CD14-positive monocyte (primary cell): ENCODE measurements at regions not wholly inside any gene's neighbourhood (a gene's known extent, or its start where the extent isn't known, plus 50 kb on each side); places are given as distances from the start of the nearest gene placed in this dataset.

ENCODE experiments used
- DNase-seq, 3 donors: peaks; one replicate each; pipeline ENCODE4 v3.0.0-alpha.2; 2011 to 2022
- H2AFZ ChIP-seq: 2 replicates; pipeline ENCODE4 v1.6.0; 2012; ENCODE audit warnings: mild to moderate bottlenecking, low read depth, low read length, inconsistent platforms; ENCODE audit not compliant: insufficient read depth, poor library complexity, severe bottlenecking
- H3K27ac ChIP-seq, 2 donors: 1 replicate in 1 of 2; 2 replicates in 1 of 2; pipeline ENCODE4 v1.5.1; 2012 to 2013; ENCODE audit warnings: low read length in 2 of 2, control low read depth in 1 of 2, inconsistent platforms in 1 of 2, low read depth in 1 of 2, mild to moderate bottlenecking in 1 of 2
- H3K27me3 ChIP-seq, 2 donors: one replicate each; pipeline versions ENCODE4 v1.6.0 to v1.6.1; 2011 to 2013; ENCODE audit warnings: low read length in 2 of 2; ENCODE audit not compliant: control insufficient read depth in 2 of 2, insufficient read depth in 2 of 2
- H3K36me3 ChIP-seq, 2 donors: replicated peaks in 1 of 2; 1 replicate in 1 of 2; 2 replicates in 1 of 2; pipeline versions ENCODE4 v1.5.1 to v1.6.1; 2012 to 2013; ENCODE audit warnings: low read length in 2 of 2, control low read depth in 1 of 2, inconsistent platforms in 1 of 2, mild to moderate bottlenecking in 1 of 2; ENCODE audit not compliant: insufficient read depth in 2 of 2, control insufficient read depth in 1 of 2
- H3K4me1 ChIP-seq, 2 donors: 1 replicate in 1 of 2; 2 replicates in 1 of 2; pipeline versions ENCODE4 v1.5.1 to v1.6.1; 2012 to 2013; ENCODE audit warnings: low read length in 2 of 2, control low read depth in 1 of 2, inconsistent platforms in 1 of 2, mild to moderate bottlenecking in 1 of 2, moderate library complexity in 1 of 2; ENCODE audit not compliant: insufficient read depth in 2 of 2, control insufficient read depth in 1 of 2
- H3K4me2 ChIP-seq: replicated peaks from 2 replicates; pipeline ENCODE3; 2012; ENCODE audit warnings: low read length, moderate library complexity, mild to moderate bottlenecking; ENCODE audit not compliant: poor library complexity, severe bottlenecking; ENCODE audit errors: extremely low read depth
- H3K4me3 ChIP-seq, 3 experiments: fragments of 200-600 bp in 1 of 3; sonication (generic) in 1 of 3; replicated peaks in 1 of 3; 1 replicate in 2 of 3; 2 replicates in 1 of 3; pipeline ENCODE4 v1.5.1; 2011 to 2013; ENCODE audit warnings: low read length in 3 of 3, mild to moderate bottlenecking in 3 of 3, control low read depth in 2 of 3, low read depth in 2 of 3, inconsistent platforms in 1 of 3, moderate library complexity in 1 of 3
- H3K79me2 ChIP-seq: 2 replicates; pipeline ENCODE4 v1.6.0; 2012; ENCODE audit warnings: mild to moderate bottlenecking, control low read depth, inconsistent platforms, low read length, moderate library complexity; ENCODE audit not compliant: insufficient read depth
- H3K9ac ChIP-seq: 2 replicates; pipeline ENCODE4 v1.6.0; 2017; ENCODE audit warnings: low read length, mild to moderate bottlenecking; ENCODE audit not compliant: insufficient read depth, poor library complexity, severe bottlenecking
- H3K9me3 ChIP-seq, 2 donors: replicated peaks in 1 of 2; 1 replicate in 1 of 2; 2 replicates in 1 of 2; pipeline versions ENCODE4 v1.5.1 to v1.6.1; 2012 to 2013; ENCODE audit warnings: low read length in 2 of 2, control low read depth in 1 of 2; ENCODE audit not compliant: control insufficient read depth in 1 of 2, insufficient read depth in 1 of 2
- H4K20me1 ChIP-seq: 2 replicates; pipeline ENCODE4 v1.6.0; 2012; ENCODE audit warnings: mild to moderate bottlenecking, low read length, control low read depth, moderate library complexity; ENCODE audit not compliant: insufficient read depth
- H3K27ac Mint-ChIP-seq, 7 donors: one replicate each; pipeline ENCODE4 v1.8.0; 2020; ENCODE audit warnings: mild to moderate bottlenecking in 7 of 7, mixed read lengths in 7 of 7, moderate library complexity in 6 of 7, inconsistent platforms in 2 of 7
- H3K27me3 Mint-ChIP-seq, 3 donors: one replicate each; pipeline ENCODE4 v1.8.0; 2021 to 2022; ENCODE audit warnings: low read depth in 3 of 3, mild to moderate bottlenecking in 3 of 3, mixed read lengths in 3 of 3, moderate library complexity in 3 of 3, inconsistent platforms in 1 of 3
- H3K36me3 Mint-ChIP-seq, 2 donors: one replicate each; pipeline ENCODE4 v1.8.0; 2020; ENCODE audit warnings: mixed read lengths in 2 of 2, inconsistent platforms in 1 of 2, mild to moderate bottlenecking in 1 of 2
- H3K4me1 Mint-ChIP-seq: one replicate; pipeline ENCODE4 v1.8.0; 2020; ENCODE audit warnings: mild to moderate bottlenecking, mixed read lengths
- H3K4me3 Mint-ChIP-seq, 2 donors: one replicate each; pipeline ENCODE4 v1.8.0; 2020; ENCODE audit warnings: mild to moderate bottlenecking in 2 of 2, mixed read lengths in 2 of 2, moderate library complexity in 1 of 2
- H3K9me3 Mint-ChIP-seq, 7 donors: one replicate each; pipeline ENCODE4 v1.8.0; 2020 to 2022; ENCODE audit warnings: mixed read lengths in 7 of 7, mild to moderate bottlenecking in 6 of 7, moderate library complexity in 6 of 7, inconsistent platforms in 2 of 7
- CTCF ChIP-seq: fragments of 200-600 bp; IDR thresholded peaks from one replicate; pipeline ENCODE4 v1.8.0; 2022; ENCODE audit warnings: antibody characterized with exemption, mild to moderate bottlenecking
- WGBS: methylation state at CpG from one replicate; pipeline ENCODE4 v1.1.5; 2013; ENCODE audit warnings: missing lambda C conversion rate; ENCODE audit not compliant: insufficient coverage; 5-methylcytosine and 5-hydroxymethylcytosine counted together
- intact Hi-C, 2 donors: fragments of 100-400 bp; cut with micrococcal nuclease; formaldehyde crosslinking; loops; one replicate each; pipeline versions ENCODE4 v1.15.0 to v1.15.1; 2023

GRCh38 chr6:156060013-156060412, 604.4 kb upstream of the NOX3 start:
- intact Hi-C loops: no loop called here
- no peak overlapping the region for H2AFZ ChIP-seq
- H3K4me2 ChIP-seq: no peak overlapping the region
- peaks cover 0 to 2% (median 1%) of the 10 kb centered on the region in 3 donors for H3K27me3 Mint-ChIP-seq
- H3K79me2 ChIP-seq: no peaks in the 10 kb centered on the region
- peaks cover 0 to 7% (median 4%) of the 10 kb centered on the region in 7 donors for H3K9me3 Mint-ChIP-seq
- no peaks in the 10 kb centered on the region for H3K9me3 ChIP-seq
- no peak overlapping the region for H3K9ac ChIP-seq
- no peaks in the 10 kb centered on the region for H3K27me3 ChIP-seq
- no peaks in the 10 kb centered on the region for H4K20me1 ChIP-seq
- DNase-seq: peak; percentile 3 to 49 (median 12)
- no peak overlapping the region for H3K27ac ChIP-seq
- 67% methylated on average over 2 of the region's 4 CpGs for WGBS
- peak overlapping the region in 2 of 7 donors; percentile 15 to 36 for H3K27ac Mint-ChIP-seq
- no peak overlapping the region for H3K4me3 ChIP-seq
- H3K4me1 ChIP-seq: peaks cover 0 to 6% of the 10 kb centered on the region in 2 donors
- H3K36me3 Mint-ChIP-seq: no peaks in the 10 kb centered on the region
- H3K36me3 ChIP-seq: no peaks in the 10 kb centered on the region
- H3K4me1 Mint-ChIP-seq: peaks cover 5% of the 10 kb centered on the region
- TF ChIP-seq CTCF: no peak
- no peak overlapping the region for H3K4me3 Mint-ChIP-seq

GRCh38 chr6:156058356-156058755, 602.7 kb upstream of the NOX3 start:
- Histone ChIP-seq H3K4me1 (peaks cover 0 to 6% of the 10 kb centered on the region in 2 donors), H3K36me3 (no peaks in the 10 kb centered on the region), H3K79me2 (no peaks in the 10 kb centered on the region), H3K27ac (no peak overlapping the region), H3K9me3 (peaks cover 0 to 5% of the 10 kb centered on the region in 2 donors), H3K9ac (no peak overlapping the region), H3K27me3 (no peaks in the 10 kb centered on the region), H3K4me3 (no peak overlapping the region), H4K20me1 (no peaks in the 10 kb centered on the region), H3K4me2 (no peak overlapping the region), H2AFZ (no peak overlapping the region)
- TF ChIP-seq CTCF: no peak
- H3K4me3 Mint-ChIP-seq: no peak overlapping the region
- H3K9me3 Mint-ChIP-seq: peaks cover 0 to 14% (median 6%) of the 10 kb centered on the region in 7 donors
- H3K27ac Mint-ChIP-seq: no peak overlapping the region
- DNase-seq: no peak
- WGBS: no CpG with 5 or more reads among the region's 2 CpGs
- intact Hi-C loops: no loop called here
- H3K4me1 Mint-ChIP-seq: peaks cover 5% of the 10 kb centered on the region
- peaks cover 0 to 2% (median 1%) of the 10 kb centered on the region in 3 donors for H3K27me3 Mint-ChIP-seq
- no peaks in the 10 kb centered on the region for H3K36me3 Mint-ChIP-seq
